Liver (tissue), 8 donors: ENCODE measurements at regions not wholly inside any gene's neighbourhood (a gene's known extent, or its start where the extent isn't known, plus 50 kb on each side); places are given as distances from the start of the nearest gene placed in this dataset.

ENCODE experiments used
- DNase-seq: peaks from one replicate; pipeline ENCODE4 v3.0.0-alpha.2; 2017; ENCODE audit warnings: low spot score
- H3K27ac ChIP-seq, 2 donors: one replicate each; pipeline ENCODE4 v1.7.0; 2013; ENCODE audit warnings: inconsistent platforms in 2 of 2, low read length in 2 of 2, control low read depth in 1 of 2, low read depth in 1 of 2, mild to moderate bottlenecking in 1 of 2
- H3K27me3 ChIP-seq, 4 donors: one replicate each; pipeline versions ENCODE4 v1.6.1 to v1.7.0; 2013; ENCODE audit warnings: low read length in 3 of 4, inconsistent platforms in 1 of 4, mild to moderate bottlenecking in 1 of 4, moderate library complexity in 1 of 4; ENCODE audit not compliant: control insufficient read depth in 4 of 4, insufficient read depth in 4 of 4
- H3K36me3 ChIP-seq, 4 donors: one replicate each; pipeline versions ENCODE4 v1.6.1 to v1.7.0; 2013; ENCODE audit warnings: low read length in 3 of 4, mild to moderate bottlenecking in 3 of 4, low read depth in 1 of 4, moderate library complexity in 1 of 4; ENCODE audit not compliant: control insufficient read depth in 4 of 4, insufficient read depth in 3 of 4
- H3K4me1 ChIP-seq, 4 donors: one replicate each; pipeline versions ENCODE4 v1.6.1 to v1.7.0; 2013; ENCODE audit warnings: low read length in 3 of 4, mild to moderate bottlenecking in 3 of 4, moderate library complexity in 1 of 4; ENCODE audit not compliant: control insufficient read depth in 4 of 4, insufficient read depth in 4 of 4
- H3K4me3 ChIP-seq, 3 donors: one replicate each; pipeline versions ENCODE4 v1.6.1 to v1.7.0; 2013; ENCODE audit warnings: low read length in 3 of 3, control low read depth in 1 of 3, low read depth in 1 of 3, mild to moderate bottlenecking in 1 of 3
- H3K9ac ChIP-seq, 2 donors: one replicate each; pipeline ENCODE4 v1.7.0; 2013; ENCODE audit warnings: low read length in 2 of 2, mild to moderate bottlenecking in 2 of 2, moderate library complexity in 2 of 2, control low read depth in 1 of 2, low read depth in 1 of 2
- H3K9me3 ChIP-seq, 4 donors: one replicate each; pipeline versions ENCODE4 v1.6.1 to v1.7.0; 2013; ENCODE audit warnings: low read length in 3 of 4; ENCODE audit not compliant: control insufficient read depth in 4 of 4
- EGR1 ChIP-seq, 2 donors: IDR thresholded peaks; 2 replicates each; pipeline ENCODE4 v1.6.1; 2016 to 2018; ENCODE audit warnings: antibody characterized with exemption in 2 of 2, low read depth in 2 of 2
- FOXA1 ChIP-seq: IDR thresholded peaks from 2 replicates; pipeline ENCODE4 v1.6.1; 2016; ENCODE audit warnings: antibody characterized with exemption
- FOXA2 ChIP-seq: IDR thresholded peaks from 2 replicates; pipeline ENCODE4 v1.6.1; 2016; ENCODE audit warnings: antibody characterized with exemption
- GABPA ChIP-seq, 2 donors: IDR thresholded peaks in 1 of 2; conservative IDR thresholded peaks in 1 of 2; 2 replicates each; pipeline ENCODE4 v1.6.1; 2016; ENCODE audit warnings: antibody characterized with exemption in 2 of 2, mild to moderate bottlenecking in 1 of 2, moderate library complexity in 1 of 2
- REST ChIP-seq: IDR thresholded peaks from 2 replicates; pipeline ENCODE4 v1.6.1; 2016; ENCODE audit warnings: antibody characterized with exemption, mild to moderate bottlenecking
- TAF1 ChIP-seq: conservative IDR thresholded peaks from 2 replicates; pipeline ENCODE4 v1.6.1; 2016; ENCODE audit warnings: antibody characterized with exemption, mild to moderate bottlenecking
- YY1 ChIP-seq: IDR thresholded peaks from 2 replicates; pipeline ENCODE4 v1.6.1; 2016; ENCODE audit warnings: antibody characterized with exemption, mild to moderate bottlenecking
- WGBS: extraction: QIAGEN DNeasy Blood & Tissue Kit; methylation state at CpG from one replicate; pipeline ENCODE4 v1.1.7; 2013; 5-methylcytosine and 5-hydroxymethylcytosine counted together
- TF ChIP-seq, protein P1 (sequence below): fragments of 150-350 bp; IDR thresholded peaks from 2 replicates; pipeline ENCODE4 v1.5.1; 2017; ENCODE audit warnings: improper control_type of control experiment, low read depth, low read length; ENCODE audit not compliant: missing input control
- donor health status: healthy.
- donor health status: healthy.
- donor health status: healthy.
- donor health status: healthy.
- donor health status: healthy.

- Histone ChIP-seq H3K9ac (no peak overlapping the region), H3K9me3 (peaks cover 2 to 17% (median 7%) of the 10 kb centered on the region in 4 donors), H3K27me3 (no peaks in the 10 kb centered on the region), H3K27ac (no peak overlapping the region), H3K4me1 (no peaks in the 10 kb centered on the region), H3K36me3 (no peaks in the 10 kb centered on the region), H3K4me3 (no peak overlapping the region)
- DNase-seq: no peak
- WGBS: 86% methylated on average over 23 of the region's 23 CpGs
- TF ChIP-seq, protein P1, sequence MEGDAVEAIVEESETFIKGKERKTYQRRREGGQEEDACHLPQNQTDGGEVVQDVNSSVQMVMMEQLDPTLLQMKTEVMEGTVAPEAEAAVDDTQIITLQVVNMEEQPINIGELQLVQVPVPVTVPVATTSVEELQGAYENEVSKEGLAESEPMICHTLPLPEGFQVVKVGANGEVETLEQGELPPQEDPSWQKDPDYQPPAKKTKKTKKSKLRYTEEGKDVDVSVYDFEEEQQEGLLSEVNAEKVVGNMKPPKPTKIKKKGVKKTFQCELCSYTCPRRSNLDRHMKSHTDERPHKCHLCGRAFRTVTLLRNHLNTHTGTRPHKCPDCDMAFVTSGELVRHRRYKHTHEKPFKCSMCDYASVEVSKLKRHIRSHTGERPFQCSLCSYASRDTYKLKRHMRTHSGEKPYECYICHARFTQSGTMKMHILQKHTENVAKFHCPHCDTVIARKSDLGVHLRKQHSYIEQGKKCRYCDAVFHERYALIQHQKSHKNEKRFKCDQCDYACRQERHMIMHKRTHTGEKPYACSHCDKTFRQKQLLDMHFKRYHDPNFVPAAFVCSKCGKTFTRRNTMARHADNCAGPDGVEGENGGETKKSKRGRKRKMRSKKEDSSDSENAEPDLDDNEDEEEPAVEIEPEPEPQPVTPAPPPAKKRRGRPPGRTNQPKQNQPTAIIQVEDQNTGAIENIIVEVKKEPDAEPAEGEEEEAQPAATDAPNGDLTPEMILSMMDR: no peak
- no peak for TF ChIP-seq TAF1
These were observed 125.4 kb upstream of the USP29 start for GRCh38 chr19:56994251-56995017.

- H3K36me3 ChIP-seq: no peaks in the 10 kb centered on the region
- H3K9me3 ChIP-seq: peaks cover 0 to 16% (median 4%) of the 10 kb centered on the region in 4 donors
- no peaks in the 10 kb centered on the region for H3K27me3 ChIP-seq
- H3K4me3 ChIP-seq: no peak overlapping the region
- no peaks in the 10 kb centered on the region for H3K4me1 ChIP-seq
- no peak for DNase-seq
- 79% methylated on average over 9 of the region's 9 CpGs for WGBS
- no peak for TF ChIP-seq EGR1 (IDR thresholded peaks at IDR 0.05; ENCODE audit: low read depth in 2 of 2)
- no peak for TF ChIP-seq GABPA (IDR thresholded peaks at IDR 0.05 in 1 of 2, conservative IDR thresholded peaks at IDR 0.05 in 1 of 2)
- no peak for TF ChIP-seq TAF1
- no peak for TF ChIP-seq REST
- no peak overlapping the region for H3K9ac ChIP-seq
- H3K27ac ChIP-seq: no peak overlapping the region
These were observed 124.5 kb upstream of the USP29 start for GRCh38 chr19:56995303-56995702.

- no peak for DNase-seq
- H3K9ac ChIP-seq: no peak overlapping the region
- H3K9me3 ChIP-seq: peaks cover 0 to 28% (median 4%) of the 10 kb centered on the region in 4 donors
- no peaks in the 10 kb centered on the region for H3K36me3 ChIP-seq
- TF ChIP-seq FOXA1: no peak
- no peak for TF ChIP-seq YY1
- TF ChIP-seq FOXA2: no peak
- no peak overlapping the region for H3K27ac ChIP-seq
- H3K4me3 ChIP-seq: no peak overlapping the region
- H3K4me1 ChIP-seq: no peaks in the 10 kb centered on the region
- no peaks in the 10 kb centered on the region for H3K27me3 ChIP-seq
- WGBS: 76% methylated on average over 19 of the region's 19 CpGs
These were observed 117.6 kb upstream of the USP29 start for GRCh38 chr19:57002195-57002601.
